ENCODE measurements at regions not wholly inside any gene's neighbourhood (a gene's known extent, or its start where the extent isn't known, plus 50 kb on each side); places are given as distances from the start of the nearest gene placed in this dataset.

DNA sequence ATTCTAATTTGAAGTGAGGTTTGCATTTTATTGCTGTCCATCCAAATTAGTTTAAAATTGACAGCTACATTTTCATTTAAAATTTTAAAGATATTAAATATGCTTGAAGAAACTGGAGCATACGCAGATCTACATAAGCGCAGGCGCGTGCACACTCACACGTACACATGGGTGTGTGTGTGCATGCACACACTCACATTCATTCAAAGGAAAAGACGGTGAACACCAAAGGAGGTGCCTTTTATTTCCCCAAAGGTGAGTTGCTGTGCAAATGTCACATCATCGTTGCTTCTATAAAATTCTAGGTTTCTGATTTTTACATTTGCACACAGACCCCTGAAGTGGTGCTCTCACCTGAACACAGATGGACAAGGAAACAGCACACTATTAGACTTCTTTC is 194.2 kb downstream of the GRB14 start:
- TF ChIP-seq GABPA (IDR thresholded peaks at IDR 0.05; ENCODE audit: borderline replicate concordance, insufficient read depth, low read length) (no peak), TAF1 (IDR thresholded peaks at IDR 0.05; ENCODE audit: low read depth, low read length) (no peak), HDAC6 (IDR thresholded peaks at IDR 0.05; ENCODE audit: low read depth, low read length) (no peak), POLR2A (IDR thresholded peaks at IDR 0.05; ENCODE audit: control extremely low read depth in 1 of 2, low read depth in 2 of 2, low read length in 2 of 2) (no peak)

Measured in H1 (cell line).